Myocyte (in vitro differentiated cells): ENCODE measurements at regions not wholly inside any gene's neighbourhood (a gene's known extent, or its start where the extent isn't known, plus 50 kb on each side); places are given as distances from the start of the nearest gene placed in this dataset.

Experiments used
- DNase-seq: peaks from one replicate; pipeline ENCODE4 v3.0.0-alpha.2; 2012; ENCODE audit warnings: low read depth

DNA sequence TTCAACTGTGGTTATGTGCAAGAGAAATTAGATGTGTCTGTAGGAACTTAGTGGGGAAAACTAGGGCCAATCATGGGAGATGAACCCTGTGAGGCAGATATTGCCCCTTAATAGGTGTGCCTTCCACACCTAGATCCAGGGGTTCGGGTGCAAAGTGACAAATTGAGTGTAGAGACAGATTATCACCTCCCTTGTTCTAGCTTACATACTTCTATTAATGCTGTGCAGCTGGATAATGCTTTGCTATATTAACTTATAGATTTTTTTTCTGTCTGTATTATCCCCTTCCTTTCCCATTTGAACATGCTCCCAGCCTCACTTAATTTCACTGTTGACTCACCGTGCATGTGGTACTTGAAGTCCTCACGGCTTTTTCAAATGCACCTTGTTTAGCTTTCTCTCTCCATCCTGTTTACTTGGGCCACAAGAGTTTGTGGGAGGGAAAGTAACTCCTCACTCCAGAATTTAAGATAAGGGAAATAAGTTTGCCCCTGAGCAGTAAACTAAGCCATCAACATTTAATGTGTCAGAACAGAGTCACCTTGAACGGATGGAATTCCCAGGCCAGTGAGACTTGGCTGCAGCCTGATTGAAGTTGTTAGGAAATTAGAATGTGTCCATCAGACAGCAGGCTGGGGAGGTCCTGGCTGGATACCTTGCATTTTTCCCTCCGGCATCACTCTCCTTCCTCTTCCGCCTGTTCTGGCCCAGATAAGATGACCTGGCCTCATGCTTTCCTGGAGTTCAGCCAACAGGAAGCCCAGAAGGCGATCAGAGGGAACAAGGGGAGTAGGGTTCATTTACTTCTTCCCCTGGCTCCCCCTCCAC lies 478.4 kb downstream of the BCOR start:
- no peak for DNase-seq

- DNase-seq, result no peak
Observed at GRCh38 chrX:39624166-39624565, 473.6 kb downstream of the BCOR start.

DNA sequence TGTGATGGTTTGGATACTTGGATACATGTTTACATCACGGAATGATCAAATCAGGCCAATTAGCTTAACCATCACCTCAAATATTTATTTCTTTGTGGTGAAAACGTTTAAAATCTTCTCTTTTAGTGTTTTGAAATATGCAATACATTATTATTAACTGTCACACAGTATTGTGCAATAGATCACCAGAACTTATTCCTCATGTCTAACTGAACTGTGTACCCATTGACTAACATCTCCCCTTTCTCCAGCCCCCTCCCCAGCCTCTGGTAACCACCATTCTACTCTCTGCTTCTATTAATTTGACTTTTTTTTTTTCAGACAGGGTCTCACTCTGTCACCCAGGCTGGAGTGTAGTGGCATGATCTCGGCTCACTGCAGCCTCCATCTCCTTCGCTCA lies 471.9 kb downstream of the BCOR start:
- DNase-seq, result no peak

GRCh38 chrX:39626749-39627148 lies 471.0 kb downstream of the BCOR start:
- no peak for DNase-seq

DNA sequence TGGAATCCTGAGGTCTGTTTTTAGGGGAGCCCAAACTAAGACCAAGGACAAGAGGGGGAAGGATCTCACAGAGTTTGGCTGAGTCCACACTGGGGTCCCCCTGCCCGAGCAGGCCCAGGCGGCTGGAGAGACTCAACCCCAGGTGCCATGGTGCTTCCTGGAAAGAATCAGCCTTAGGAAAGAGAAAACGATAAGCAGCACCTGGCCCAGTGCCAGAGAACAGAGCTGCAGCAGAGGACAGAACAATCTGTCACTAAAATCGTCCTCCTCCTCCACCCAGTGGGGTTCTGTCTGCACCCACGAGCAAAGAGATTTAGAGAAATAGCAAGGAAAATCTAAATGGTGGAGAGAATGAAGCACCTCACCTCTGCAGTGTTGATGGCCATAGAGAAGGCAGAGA lies 470.5 kb downstream of the BCOR start:
- no peak for DNase-seq

DNA sequence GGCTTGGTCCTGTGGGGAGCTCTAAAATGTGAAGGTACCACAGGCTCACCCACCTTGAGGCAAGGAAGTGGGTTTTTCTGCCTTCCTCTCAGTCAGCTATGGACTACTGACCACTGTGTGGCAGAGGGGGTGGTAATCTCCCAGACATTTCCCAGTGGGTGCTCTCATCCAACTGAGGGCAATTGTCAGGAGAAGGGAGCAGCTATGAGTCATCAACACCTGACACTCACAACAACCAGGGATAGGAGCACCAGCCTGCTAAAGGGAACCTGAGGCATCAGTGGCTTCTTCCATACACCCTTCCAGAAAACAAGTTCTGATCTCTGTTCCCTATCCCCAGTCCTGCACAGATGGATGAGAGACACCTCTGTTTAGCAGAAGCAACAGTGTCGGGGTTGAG lies 468.8 kb downstream of the BCOR start:
- DNase-seq, result no peak

- no peak for DNase-seq
Observed at GRCh38 chrX:39630344-39630743, 467.4 kb downstream of the BCOR start.

GRCh38 chrX:39631276-39632229 lies 466.2 kb downstream of the BCOR start:
- DNase-seq, result no peak

- peak; percentile 87 for DNase-seq
Observed at GRCh38 chrX:39633293-39633692, 464.5 kb downstream of the BCOR start.

DNA sequence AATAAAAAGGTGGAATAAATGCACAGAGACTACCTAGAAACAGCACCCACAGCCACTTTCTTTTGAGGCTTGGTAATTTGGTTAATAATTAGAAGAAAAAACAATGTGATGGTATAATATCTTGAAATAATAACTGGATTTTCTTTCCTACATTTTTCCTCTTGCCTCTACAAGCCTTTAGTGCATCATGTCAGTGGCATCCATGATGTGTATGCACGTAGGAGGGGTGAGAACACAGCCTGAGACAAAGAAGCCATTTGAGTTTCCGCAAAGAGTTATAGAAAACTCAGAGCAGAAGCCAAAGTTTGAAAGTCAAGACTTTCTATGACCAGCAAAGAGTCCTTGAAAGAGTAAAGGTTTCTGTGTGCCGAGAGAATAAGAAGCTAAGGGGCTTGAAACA lies 461.3 kb downstream of the BCOR start:
- DNase-seq, result no peak

- no peak for DNase-seq
Observed at GRCh38 chrX:39638526-39638925, 459.2 kb downstream of the BCOR start.

GRCh38 chrX:39639871-39640270 lies 457.9 kb downstream of the BCOR start:
- DNase-seq, result no peak

DNA sequence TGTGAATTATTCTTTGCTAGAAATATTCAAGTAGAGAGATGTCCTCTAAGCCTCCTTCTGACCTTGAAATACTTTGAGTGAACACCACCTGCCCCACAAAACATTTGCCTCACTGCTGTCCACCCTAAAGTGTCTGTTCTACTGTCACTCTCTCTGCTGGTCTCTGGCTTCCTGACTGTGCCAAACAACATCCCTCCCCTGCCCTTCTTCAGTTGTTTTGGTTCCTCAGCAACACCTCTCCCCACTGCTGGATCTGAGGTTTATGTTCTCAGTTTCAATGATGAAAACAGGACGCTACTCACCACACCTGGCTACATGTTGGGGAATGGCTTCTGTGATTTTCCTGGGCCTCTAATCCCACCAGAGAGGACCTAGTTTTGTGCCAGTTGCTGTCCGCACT lies 456.9 kb downstream of the BCOR start:
- no peak for DNase-seq

- peak; percentile 19 for DNase-seq
Observed at GRCh38 chrX:39642071-39642470, 455.7 kb downstream of the BCOR start.

DNA sequence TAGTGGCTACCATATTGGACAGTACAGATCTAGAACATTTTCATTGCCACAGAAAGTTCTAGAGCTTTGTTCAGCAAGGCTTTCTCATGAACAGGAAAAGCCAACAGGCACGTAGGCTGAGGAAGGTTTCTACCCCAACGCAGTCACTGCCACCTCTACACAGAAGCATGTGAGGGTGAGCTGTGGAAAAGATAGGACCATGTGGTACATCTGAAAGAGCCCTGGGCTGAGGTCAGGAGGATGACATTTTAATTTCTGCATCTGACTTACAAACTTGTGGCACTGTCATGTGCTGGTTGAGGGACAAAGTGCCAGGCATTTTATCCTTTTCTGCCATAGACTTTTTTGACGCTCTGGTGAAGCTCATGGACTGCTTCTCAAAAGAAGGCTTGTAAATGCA lies 454.2 kb downstream of the BCOR start:
- DNase-seq, result no peak

- DNase-seq, result peak; percentile 59
Observed at GRCh38 chrX:39645178-39645895, 452.4 kb downstream of the BCOR start.

- DNase-seq, result peak; percentile 56
Observed at GRCh38 chrX:39648548-39649254, 449.1 kb downstream of the BCOR start.

GRCh38 chrX:39650768-39651347 lies 446.9 kb downstream of the BCOR start:
- no peak for DNase-seq

- DNase-seq, result peak; percentile 32
Observed at GRCh38 chrX:39652336-39652735, 445.4 kb downstream of the BCOR start.

GRCh38 chrX:39653691-39654090 lies 444.1 kb downstream of the BCOR start:
- DNase-seq, result no peak
